ENCODE measurements at regions not wholly inside any gene's neighbourhood (a gene's known extent, or its start where the extent isn't known, plus 50 kb on each side); places are given as distances from the start of the nearest gene placed in this dataset.
"Not testable (repeated sequence)": the region's sequence is repeated elsewhere in the genome, so short reads cannot be mapped to it uniquely, and the experiment has no call there.

- DNase-seq (no peak), ATAC-seq (no peak)
- 43 to 58% (median 48%) methylated on average over 3 of the region's 3 CpGs for WGBS, 4 donors
- TF ChIP-seq CTCF (IDR thresholded peaks at IDR 0.05): no peak
- Histone ChIP-seq H3K36me3 (no peaks in the 10 kb centered on the region), H3K4me3 (no peak overlapping the region), H3K4me1 (no peaks in the 10 kb centered on the region), H3K27ac (no peak overlapping the region), H3K27me3 (no peaks in the 10 kb centered on the region), H3K9me3 (no peaks in the 10 kb centered on the region)
- intact Hi-C loops (cut with DNase I): no loop called here
Measured at GRCh38 chrX:7614616-7615015, 228.4 kb upstream of the VCX start.

- H3K9me3 ChIP-seq; ATAC-seq; DNase-seq; intact Hi-C loops (cut with DNase I); H3K27me3 ChIP-seq; H3K36me3 ChIP-seq; H3K4me3 ChIP-seq; H3K4me1 ChIP-seq; H3K27ac ChIP-seq: not testable (repeated sequence)
- WGBS, 4 donors: 97 to 100% (median 98%) methylated on average over 7 to 18 of the region's 29 CpGs; no CpG with 5 or more reads in 1 of the 4 donors
Measured at GRCh38 chrX:7608625-7609024, 234.3 kb upstream of the VCX start.

- no peak for ATAC-seq
- intact Hi-C loops (cut with DNase I): no loop called here
- 82 to 85% (median 84%) methylated on average over 7 of the region's 7 CpGs for WGBS, 4 donors
- Histone ChIP-seq H3K27me3 (no peaks in the 10 kb centered on the region), H3K36me3 (no peaks in the 10 kb centered on the region), H3K4me1 (no peaks in the 10 kb centered on the region), H3K4me3 (no peak overlapping the region), H3K27ac (no peak overlapping the region), H3K9me3 (peaks cover 0 to 10% (median 0%) of the 10 kb centered on the region in 12 donors)
- no peak for DNase-seq
- TF ChIP-seq POLR2A (IDR thresholded peaks at IDR 0.05) (no peak), CTCF (IDR thresholded peaks at IDR 0.05) (no peak)
Measured at GRCh38 chrX:7606039-7606652, 236.8 kb upstream of the VCX start.

- Histone ChIP-seq H3K9me3 (peaks cover 0 to 14% (median 0%) of the 10 kb centered on the region in 12 donors), H3K4me3 (no peak overlapping the region), H3K27ac (no peak overlapping the region), H3K36me3 (no peaks in the 10 kb centered on the region), H3K4me1 (no peaks in the 10 kb centered on the region), H3K27me3 (no peaks in the 10 kb centered on the region)
- DNase-seq (no peak), ATAC-seq (no peak)
- no peak for TF ChIP-seq POLR2A (IDR thresholded peaks at IDR 0.05)
- TF ChIP-seq CTCF (IDR thresholded peaks at IDR 0.05): no peak
- intact Hi-C loops (cut with DNase I): no loop called here
- WGBS, 4 donors: 78 to 86% (median 81%) methylated on average over 2 of the region's 2 CpGs
Measured at GRCh38 chrX:7603387-7603786, 239.6 kb upstream of the VCX start.

GRCh38 chrX:7596822-7597221 lies 246.1 kb upstream of the VCX start:
- H3K27me3 ChIP-seq: no peaks in the 10 kb centered on the region
- no peak for ATAC-seq
- H3K27ac ChIP-seq: no peak overlapping the region
- no peak for DNase-seq
- no peaks in the 10 kb centered on the region for H3K36me3 ChIP-seq
- H3K9me3 ChIP-seq: peaks cover 0 to 11% (median 0%) of the 10 kb centered on the region in 12 donors
- 39 to 79% (median 54%) methylated on average over 2 of the region's 2 CpGs for WGBS, 4 donors
- TF ChIP-seq POLR2A (IDR thresholded peaks at IDR 0.05) (no peak), CTCF (IDR thresholded peaks at IDR 0.05) (no peak)
- H3K4me3 ChIP-seq: no peak overlapping the region
- intact Hi-C loops (cut with DNase I): no loop called here
- no peaks in the 10 kb centered on the region for H3K4me1 ChIP-seq

GRCh38 chrX:7593370-7593769 lies 249.6 kb upstream of the VCX start:
- H3K27ac ChIP-seq; H3K27me3 ChIP-seq; H3K4me1 ChIP-seq; H3K36me3 ChIP-seq; ATAC-seq; H3K4me3 ChIP-seq; intact Hi-C loops (cut with DNase I); H3K9me3 ChIP-seq; DNase-seq: not testable (repeated sequence)
- 88 to 95% (median 93%) methylated on average over 28 of the region's 28 CpGs for WGBS, 4 donors
